Gastroesophageal sphincter (tissue), 4 donors: ENCODE measurements at regions not wholly inside any gene's neighbourhood (a gene's known extent, or its start where the extent isn't known, plus 50 kb on each side); places are given as distances from the start of the nearest gene placed in this dataset.

Experiments
- ATAC-seq: fragments of 150-250 bp; one replicate; pipeline ENCODE4 v1.9.1; 2016; ENCODE audit warnings: mild to moderate bottlenecking, moderate library complexity
- H3K27ac ChIP-seq, 4 donors: fragments of 200-600 bp; sonication (generic) in 3 of 4; 1 replicate in 3 of 4; 2 replicates in 1 of 4; pipeline ENCODE4 v1.5.1; 2016 to 2019
- H3K27me3 ChIP-seq: fragments of 200-600 bp; sonication (generic); one replicate; pipeline ENCODE4 v1.5.1; 2019
- H3K36me3 ChIP-seq, 2 donors: fragments of 200-600 bp; sonication (generic); one replicate each; pipeline ENCODE4 v1.5.1; 2019; ENCODE audit warnings: control low read depth in 1 of 2
- H3K4me1 ChIP-seq, 3 donors: fragments of 200-600 bp; sonication (generic); 1 replicate in 2 of 3; 2 replicates in 1 of 3; pipeline ENCODE4 v1.5.1; 2016 to 2019; ENCODE audit warnings: control low read depth in 2 of 3
- H3K4me3 ChIP-seq, 2 donors: fragments of 200-600 bp; sonication (generic); one replicate each; pipeline ENCODE4 v1.5.1; 2019; ENCODE audit warnings: mild to moderate bottlenecking in 1 of 2, moderate library complexity in 1 of 2
- H3K9me3 ChIP-seq, 3 donors: fragments of 200-600 bp; sonication (generic); one replicate each; pipeline ENCODE4 v1.5.1; 2017 to 2019; ENCODE audit warnings: control low read depth in 2 of 3
- EP300 ChIP-seq: sonication (generic); formaldehyde crosslinking; IDR thresholded peaks from one replicate; pipeline ENCODE4 v1.6.1; 2017; ENCODE audit warnings: antibody characterized with exemption, mild to moderate bottlenecking
- POLR2A ChIP-seq, 2 donors: fragments of 450-650 bp; IDR thresholded peaks; one replicate each; pipeline ENCODE4 v1.6.1; 2017; ENCODE audit warnings: antibody characterized with exemption in 2 of 2, mild to moderate bottlenecking in 2 of 2, moderate library complexity in 1 of 2
- POLR2AphosphoS5 ChIP-seq: sonication (generic); formaldehyde crosslinking; IDR thresholded peaks from one replicate; pipeline ENCODE4 v1.6.1; 2017; ENCODE audit warnings: antibody characterized with exemption
- WGBS, 2 donors: methylation state at CpG; one replicate each; pipeline ENCODE4 v1.1.5; 2018; ENCODE audit warnings: low coverage in 1 of 2; 5-methylcytosine and 5-hydroxymethylcytosine counted together
- TF ChIP-seq, protein P1 (sequence below), 4 experiments: fragments of 200-600 bp in 2 of 4; fragments of 450-650 bp in 2 of 4; sonication (generic) in 1 of 4; IDR thresholded peaks; one replicate each; pipeline ENCODE4 v1.5.1; 2017 to 2019; ENCODE audit warnings: antibody characterized with exemption in 4 of 4, mild to moderate bottlenecking in 2 of 4, moderate library complexity in 2 of 4

DNA sequence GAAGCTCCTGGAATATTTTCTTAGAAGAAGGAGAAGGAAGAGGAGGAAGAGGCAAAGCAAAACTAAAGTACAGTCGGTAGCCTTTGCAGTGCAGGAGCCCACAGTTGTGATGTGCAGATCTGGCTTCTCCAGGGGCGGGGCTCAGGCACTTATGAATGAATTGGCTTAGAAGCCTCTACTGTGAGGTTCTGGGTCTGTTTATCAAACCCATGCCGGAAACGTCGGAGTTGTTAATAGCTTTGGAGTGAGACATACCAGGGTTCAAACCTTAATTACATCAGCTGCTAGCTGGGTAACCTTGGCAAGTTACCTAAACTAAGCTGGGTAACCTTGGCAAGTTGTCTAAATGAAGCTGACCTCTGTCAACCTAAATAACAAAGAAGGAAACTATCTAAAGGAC lies 89.3 kb upstream of the PITRM1 start:
- H3K36me3 ChIP-seq, result no peaks in the 10 kb centered on the region
- TF ChIP-seq EP300 (no peak), POLR2A (IDR thresholded peaks at IDR 0.05) (no peak), POLR2AphosphoS5 (no peak)
- TF ChIP-seq, protein P1, sequence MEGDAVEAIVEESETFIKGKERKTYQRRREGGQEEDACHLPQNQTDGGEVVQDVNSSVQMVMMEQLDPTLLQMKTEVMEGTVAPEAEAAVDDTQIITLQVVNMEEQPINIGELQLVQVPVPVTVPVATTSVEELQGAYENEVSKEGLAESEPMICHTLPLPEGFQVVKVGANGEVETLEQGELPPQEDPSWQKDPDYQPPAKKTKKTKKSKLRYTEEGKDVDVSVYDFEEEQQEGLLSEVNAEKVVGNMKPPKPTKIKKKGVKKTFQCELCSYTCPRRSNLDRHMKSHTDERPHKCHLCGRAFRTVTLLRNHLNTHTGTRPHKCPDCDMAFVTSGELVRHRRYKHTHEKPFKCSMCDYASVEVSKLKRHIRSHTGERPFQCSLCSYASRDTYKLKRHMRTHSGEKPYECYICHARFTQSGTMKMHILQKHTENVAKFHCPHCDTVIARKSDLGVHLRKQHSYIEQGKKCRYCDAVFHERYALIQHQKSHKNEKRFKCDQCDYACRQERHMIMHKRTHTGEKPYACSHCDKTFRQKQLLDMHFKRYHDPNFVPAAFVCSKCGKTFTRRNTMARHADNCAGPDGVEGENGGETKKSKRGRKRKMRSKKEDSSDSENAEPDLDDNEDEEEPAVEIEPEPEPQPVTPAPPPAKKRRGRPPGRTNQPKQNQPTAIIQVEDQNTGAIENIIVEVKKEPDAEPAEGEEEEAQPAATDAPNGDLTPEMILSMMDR (IDR thresholded peaks at IDR 0.05), result no peak
- no peak for ATAC-seq
- no peaks in the 10 kb centered on the region for H3K9me3 ChIP-seq
- H3K4me3 ChIP-seq, result no peak overlapping the region
- no peaks in the 10 kb centered on the region for H3K27me3 ChIP-seq
- 24 to 48% methylated on average over 5 of the region's 5 CpGs for WGBS, 2 donors
- H3K4me1 ChIP-seq, result no peaks in the 10 kb centered on the region
- no peak overlapping the region for H3K27ac ChIP-seq

DNA sequence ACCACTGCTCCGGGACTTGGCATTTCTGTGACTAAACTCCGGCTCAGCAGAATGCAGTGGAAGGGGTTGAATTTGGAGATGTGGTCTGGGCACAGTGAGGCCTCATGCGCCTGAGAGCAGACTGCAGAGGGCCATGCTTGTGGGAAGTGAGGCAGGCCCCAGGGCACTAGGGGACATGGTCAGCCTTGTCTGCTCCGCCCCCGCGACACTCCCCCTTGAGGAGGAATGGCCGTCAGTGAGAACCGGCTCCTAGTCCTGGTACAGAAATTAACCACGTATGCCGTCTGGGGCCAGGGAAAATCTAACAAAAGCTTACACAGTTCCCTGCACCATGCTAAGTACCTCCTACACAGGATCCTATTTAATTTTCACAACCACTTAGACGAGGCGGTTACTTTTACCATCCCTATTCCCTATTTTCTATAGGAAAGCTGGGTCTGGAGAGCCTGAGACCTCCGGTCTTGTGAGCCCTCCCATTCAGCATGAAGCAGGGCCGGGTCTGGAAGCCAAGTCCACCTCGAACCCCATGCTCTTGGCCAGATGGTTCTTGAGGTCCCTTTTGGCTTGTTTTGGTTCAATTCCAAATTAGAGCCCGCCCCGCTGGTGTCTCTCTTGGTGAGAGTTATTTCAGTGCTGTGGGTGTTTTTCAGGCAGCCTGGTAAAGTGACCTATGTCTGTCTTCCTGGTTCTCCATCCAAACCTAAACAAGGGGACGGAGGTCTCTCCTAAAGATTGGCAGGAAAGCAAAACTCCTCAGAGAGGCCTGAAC lies 87.7 kb upstream of the PITRM1 start:
- H3K36me3 ChIP-seq, result no peaks in the 10 kb centered on the region
- no peak for ATAC-seq
- no peaks in the 10 kb centered on the region for H3K9me3 ChIP-seq
- no peak for TF ChIP-seq POLR2AphosphoS5
- TF ChIP-seq, protein P1 (IDR thresholded peaks at IDR 0.05), result no peak
- no peaks in the 10 kb centered on the region for H3K27me3 ChIP-seq
- WGBS, 2 donors, result 90 to 91% methylated on average over 11 to 12 of the region's 18 CpGs
- H3K27ac ChIP-seq, result no peak overlapping the region
- no peak overlapping the region for H3K4me3 ChIP-seq
- no peaks in the 10 kb centered on the region for H3K4me1 ChIP-seq

DNA sequence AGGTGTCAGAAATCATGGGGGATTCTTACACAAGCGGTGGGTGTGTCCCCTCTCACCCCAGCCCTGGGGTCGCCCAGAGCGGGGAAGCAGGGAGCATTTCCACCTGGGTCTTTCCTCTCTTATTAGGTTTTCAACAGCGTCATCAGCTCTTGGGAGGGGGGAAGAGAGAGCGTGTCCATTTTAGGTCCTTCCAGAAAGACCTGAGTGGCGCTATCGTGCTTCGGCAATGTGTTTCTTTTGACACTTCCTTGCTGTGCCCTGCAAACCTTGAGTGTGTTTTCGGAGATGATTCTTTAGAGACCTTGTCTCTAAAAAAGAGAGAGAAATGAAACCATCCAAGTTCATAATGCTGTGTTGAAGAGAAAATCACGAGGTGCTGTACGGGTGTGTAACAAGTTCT lies 86.9 kb upstream of the PITRM1 start:
- no peak overlapping the region for H3K4me3 ChIP-seq
- 99 to 100% methylated on average over 2 to 10 of the region's 11 CpGs for WGBS, 2 donors
- no peaks in the 10 kb centered on the region for H3K4me1 ChIP-seq
- H3K36me3 ChIP-seq, result no peaks in the 10 kb centered on the region
- TF ChIP-seq, protein P1 (IDR thresholded peaks at IDR 0.05), result no peak
- TF ChIP-seq EP300 (no peak), POLR2AphosphoS5 (no peak), POLR2A (IDR thresholded peaks at IDR 0.05) (no peak)
- no peaks in the 10 kb centered on the region for H3K9me3 ChIP-seq
- H3K27me3 ChIP-seq, result no peaks in the 10 kb centered on the region
- ATAC-seq, result no peak
- H3K27ac ChIP-seq, result no peak overlapping the region

DNA sequence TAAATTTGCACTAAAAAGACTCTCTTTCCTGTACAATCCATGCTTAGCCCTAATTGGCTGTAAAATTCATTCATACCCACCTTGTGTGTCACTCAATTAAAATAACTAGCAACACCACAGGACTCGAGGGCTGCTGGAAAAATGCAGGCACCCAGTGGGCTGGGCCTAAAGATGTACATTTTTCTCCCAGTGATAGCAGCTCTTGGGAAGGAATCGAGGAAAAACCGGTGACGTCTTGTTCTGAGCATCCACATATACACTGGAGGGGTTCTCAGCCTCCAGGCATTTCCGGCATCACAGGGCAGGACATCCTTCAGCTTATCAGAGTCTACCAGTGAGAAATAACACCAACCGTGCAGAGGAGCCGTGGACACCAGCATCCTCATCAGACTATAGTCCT lies 85.8 kb upstream of the PITRM1 start:
- H3K4me1 ChIP-seq, result no peaks in the 10 kb centered on the region
- TF ChIP-seq POLR2AphosphoS5 (no peak), EP300 (no peak), POLR2A (IDR thresholded peaks at IDR 0.05) (no peak)
- TF ChIP-seq, protein P1 (IDR thresholded peaks at IDR 0.05), result no peak
- no peak overlapping the region for H3K27ac ChIP-seq
- no peak for ATAC-seq
- H3K27me3 ChIP-seq, result no peaks in the 10 kb centered on the region
- WGBS, 2 donors, result 88 to 92% methylated on average over 2 to 5 of the region's 7 CpGs
- H3K4me3 ChIP-seq, result no peak overlapping the region
- H3K36me3 ChIP-seq, result no peaks in the 10 kb centered on the region
- no peaks in the 10 kb centered on the region for H3K9me3 ChIP-seq

DNA sequence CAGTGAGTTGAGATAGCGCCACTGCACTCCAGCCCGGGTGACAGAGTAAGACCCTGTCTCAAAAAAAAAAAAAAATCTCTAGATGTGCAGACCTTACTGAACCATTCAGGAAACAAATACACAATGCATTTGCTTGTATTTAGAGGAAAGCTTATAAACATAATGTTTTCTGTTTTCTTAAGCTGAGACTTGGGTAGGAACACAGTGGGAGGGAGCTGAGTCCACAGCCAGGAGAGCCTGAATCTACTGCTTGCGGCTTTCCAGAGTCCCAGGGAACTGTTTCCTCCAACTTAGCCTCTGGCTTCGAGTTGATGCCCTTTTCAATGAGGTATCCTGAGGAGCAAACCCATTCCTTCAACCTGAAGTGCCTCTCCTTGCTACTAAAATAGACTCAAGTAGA lies 83.0 kb upstream of the PITRM1 start:
- Histone ChIP-seq H3K27ac (no peak overlapping the region), H3K9me3 (no peaks in the 10 kb centered on the region), H3K4me1 (no peaks in the 10 kb centered on the region), H3K27me3 (no peaks in the 10 kb centered on the region), H3K4me3 (no peak overlapping the region), H3K36me3 (no peaks in the 10 kb centered on the region)
- no peak for ATAC-seq
- WGBS, 2 donors, result 83 to 88% methylated on average over 1 to 4 of the region's 4 CpGs
- TF ChIP-seq, protein P1 (IDR thresholded peaks at IDR 0.05), result no peak
- TF ChIP-seq EP300 (no peak), POLR2AphosphoS5 (no peak), POLR2A (IDR thresholded peaks at IDR 0.05) (no peak)
